CD4-positive, alpha-beta T cell treated with Interleukin-17A for 4 hours (primary cell): ENCODE measurements at regions not wholly inside any gene's neighbourhood (a gene's known extent, or its start where the extent isn't known, plus 50 kb on each side); places are given as distances from the start of the nearest gene placed in this dataset.
"Not testable (repeated sequence)": the region's sequence is repeated elsewhere in the genome, so short reads cannot be mapped to it uniquely, and the experiment has no call there.

ENCODE experiments used
- DNase-seq: peaks from one replicate; pipeline ENCODE4 v3.0.0-alpha.2; 2020; ENCODE audit warnings: mixed read lengths

DNA sequence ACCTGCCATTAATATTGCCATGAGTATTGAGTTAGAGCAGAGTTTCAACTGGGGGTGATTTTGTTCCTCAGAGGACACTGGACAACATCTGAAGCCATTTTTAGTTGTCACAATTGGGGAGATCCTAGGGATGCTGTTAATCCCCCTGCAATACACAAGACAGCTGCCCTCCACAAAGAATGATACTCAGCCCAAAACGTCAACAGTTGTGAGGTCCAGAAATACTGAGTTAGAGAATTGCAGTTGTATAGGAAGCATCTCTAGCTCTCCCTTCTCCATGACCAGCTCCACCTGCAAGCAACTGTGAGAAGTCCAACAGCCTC, 614.0 kb upstream of the CDH5 start:
- DNase-seq: no peak

DNA sequence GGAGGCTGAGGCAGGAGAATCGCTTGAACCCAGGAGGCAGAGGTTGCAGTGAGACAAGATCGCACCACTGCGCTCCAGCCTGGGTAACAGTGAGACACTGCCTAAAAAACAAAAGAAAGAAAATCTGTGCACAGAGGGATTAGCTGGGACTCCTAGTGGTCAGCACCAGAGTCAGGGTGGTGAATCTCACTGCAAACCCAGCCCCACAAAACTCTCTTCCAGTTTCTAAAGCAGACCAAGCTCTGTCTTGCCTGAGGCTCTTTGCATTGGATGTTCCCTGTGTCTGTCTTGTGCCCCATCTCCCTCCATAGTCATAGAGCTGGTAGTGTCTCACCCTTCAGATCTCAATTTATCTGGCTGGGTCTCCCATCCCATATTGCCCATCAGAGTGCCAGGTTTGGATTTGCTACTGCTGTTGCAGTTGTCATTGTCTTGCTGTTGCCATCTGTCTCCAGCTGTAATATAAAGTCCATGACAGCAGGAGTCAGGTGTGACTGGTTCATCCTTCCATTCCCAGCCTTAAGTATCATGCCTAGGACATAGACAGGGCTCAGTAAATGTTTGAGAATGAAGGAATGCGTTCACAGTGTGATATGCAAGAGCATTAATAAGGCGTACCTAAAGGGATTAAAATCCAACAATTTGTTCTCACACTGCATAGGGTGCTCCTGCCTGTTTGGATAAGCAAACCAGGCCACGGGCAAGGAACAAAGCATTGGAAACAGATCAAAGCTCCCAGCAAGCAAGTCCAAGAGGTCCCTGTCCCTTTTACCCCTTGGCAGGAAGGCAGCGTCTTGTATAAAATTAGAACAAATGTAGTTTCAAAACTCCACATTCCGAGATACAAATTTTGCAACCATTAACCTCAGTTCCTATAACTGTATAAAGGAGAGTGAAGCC, 614.6 kb upstream of the CDH5 start:
- no peak for DNase-seq

DNA sequence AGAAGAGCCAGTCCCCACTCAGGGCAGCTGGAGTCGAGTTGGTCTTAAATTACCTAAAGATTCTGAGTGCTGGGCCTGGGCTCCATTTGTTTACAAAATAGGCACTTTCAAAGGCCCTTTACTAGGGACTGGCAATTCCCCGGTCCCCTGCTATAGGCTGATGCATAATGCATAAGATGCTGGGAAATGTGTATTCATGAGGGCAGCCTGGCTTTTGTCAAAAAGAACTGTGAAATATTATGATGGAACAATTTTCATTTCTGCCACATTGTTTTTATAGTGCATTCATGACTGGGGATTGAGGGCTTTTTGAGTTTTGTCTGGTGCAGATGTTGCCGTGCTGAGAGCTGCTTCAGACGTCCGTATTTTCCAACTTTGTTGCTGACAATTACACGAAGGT, 617.0 kb upstream of the CDH5 start:
- DNase-seq: no peak

DNA sequence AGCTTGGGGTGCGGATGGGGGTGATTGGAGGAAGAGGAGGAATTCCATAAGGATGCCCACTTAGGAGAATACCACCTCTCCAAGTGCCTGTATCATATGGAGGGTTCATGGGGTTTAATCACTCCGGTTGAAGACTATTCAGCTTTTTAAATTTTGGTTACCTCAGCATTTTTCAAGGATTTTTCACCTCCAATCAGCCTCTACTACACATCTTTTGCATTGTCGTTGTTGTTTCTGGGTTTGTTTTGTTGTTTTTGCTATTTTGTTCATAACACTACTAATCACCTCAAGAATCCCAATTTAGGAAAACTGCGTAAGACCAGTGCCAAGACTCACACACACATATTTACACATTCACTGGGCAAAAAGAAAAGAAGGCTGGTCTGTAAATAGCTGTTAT, 619.5 kb upstream of the CDH5 start:
- no peak for DNase-seq

DNA sequence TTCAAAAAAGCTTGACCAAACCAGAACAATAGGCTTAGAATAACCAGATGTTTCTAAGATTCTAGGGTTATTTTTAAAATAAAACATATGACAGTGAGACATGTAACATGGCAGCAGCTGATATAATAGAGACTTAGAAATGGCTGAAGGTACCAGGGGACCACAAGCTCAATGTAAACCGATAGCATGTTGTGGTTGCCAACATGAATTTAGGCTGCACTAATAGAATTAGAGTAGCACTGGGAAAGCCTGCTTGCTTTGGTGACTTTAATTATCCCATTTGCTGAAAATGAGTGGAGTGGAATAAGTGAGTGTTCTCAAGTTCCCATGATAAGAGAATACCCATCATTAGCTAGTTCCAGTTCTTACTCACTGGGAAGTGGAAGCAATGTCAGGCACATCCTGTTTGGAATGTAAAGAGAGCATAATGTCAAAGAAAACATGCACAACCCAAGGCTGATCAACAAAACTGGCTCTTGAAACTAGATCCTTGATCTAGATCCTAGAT, 621.2 kb upstream of the CDH5 start:
- DNase-seq: no peak

DNA sequence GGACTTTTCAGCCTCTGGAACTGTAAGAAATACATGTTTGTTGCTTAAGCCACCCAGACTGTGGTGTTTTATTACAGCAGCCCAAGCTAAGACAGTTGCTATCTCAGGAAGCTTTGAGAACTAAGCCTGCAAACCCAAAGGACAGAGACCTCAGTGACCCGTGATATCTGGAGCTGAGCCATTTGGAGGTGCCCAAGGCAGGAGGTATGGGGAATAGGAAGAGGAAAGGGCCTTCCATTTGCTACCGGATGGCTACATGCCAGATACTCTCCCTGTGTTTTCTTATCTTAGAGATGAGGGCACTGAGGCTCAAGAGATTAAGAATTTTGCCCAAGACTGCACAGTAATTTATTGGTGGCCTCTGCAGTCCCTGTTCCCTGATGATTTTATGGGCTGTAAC, 622.1 kb upstream of the CDH5 start:
- DNase-seq: no peak

DNA sequence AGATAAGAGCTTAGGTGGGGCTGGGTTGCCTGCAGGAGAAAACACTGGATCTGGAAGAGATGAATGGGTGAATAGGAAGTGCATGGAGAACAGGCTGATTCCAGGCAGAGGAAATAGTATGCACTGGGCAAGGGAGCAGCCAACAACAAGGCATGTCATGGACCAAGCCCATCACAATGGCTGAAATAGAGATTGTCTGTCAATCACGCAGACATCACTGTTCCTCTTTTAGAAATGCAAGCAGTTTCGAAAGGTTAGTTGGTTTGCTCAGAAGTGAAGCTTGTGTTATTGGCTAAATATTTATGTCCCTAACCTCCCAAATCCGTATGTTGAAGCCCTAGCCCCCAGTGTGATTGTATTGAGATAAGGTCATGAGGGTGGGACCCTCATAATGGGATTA, 621.7 kb upstream of the CDH11 start:
- no peak for DNase-seq

DNA sequence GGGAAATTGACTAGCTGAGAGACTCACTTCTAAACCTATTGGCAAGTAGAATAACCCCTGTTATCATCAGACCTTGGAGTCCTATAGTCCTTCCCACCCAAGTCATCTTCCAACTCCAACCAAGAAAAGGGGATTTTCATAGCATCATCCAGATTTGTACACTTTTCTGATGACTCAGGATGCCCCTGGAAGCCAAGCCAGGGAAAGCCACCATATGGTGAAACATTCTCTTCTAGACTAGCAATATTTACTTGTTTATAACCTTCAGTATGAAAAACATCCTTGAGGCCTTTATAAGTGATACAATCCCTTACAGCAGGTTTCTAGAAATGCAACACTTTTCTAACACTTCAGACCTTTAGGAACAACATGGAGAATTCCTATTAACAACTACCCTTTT, 618.8 kb upstream of the CDH11 start:
- no peak for DNase-seq

DNA sequence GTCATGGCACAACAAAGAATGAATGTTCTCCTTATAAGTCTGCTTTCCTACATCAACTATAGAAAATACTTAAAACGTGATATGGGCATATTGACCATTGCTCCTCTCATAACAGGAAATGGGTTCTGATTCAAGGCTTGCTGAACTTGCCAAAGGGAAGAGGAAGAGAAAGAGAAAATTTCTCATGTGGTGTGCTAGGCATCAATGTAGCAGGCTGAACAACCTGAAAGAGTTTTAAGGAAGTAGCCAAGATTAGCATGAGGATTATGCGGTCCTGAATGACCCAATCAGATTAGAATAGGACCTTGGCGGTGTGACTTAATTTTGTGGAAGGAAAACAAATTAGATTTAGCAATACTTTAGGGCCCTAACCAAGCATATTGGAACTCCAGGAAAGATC, 617.7 kb upstream of the CDH11 start:
- DNase-seq: no peak

DNA sequence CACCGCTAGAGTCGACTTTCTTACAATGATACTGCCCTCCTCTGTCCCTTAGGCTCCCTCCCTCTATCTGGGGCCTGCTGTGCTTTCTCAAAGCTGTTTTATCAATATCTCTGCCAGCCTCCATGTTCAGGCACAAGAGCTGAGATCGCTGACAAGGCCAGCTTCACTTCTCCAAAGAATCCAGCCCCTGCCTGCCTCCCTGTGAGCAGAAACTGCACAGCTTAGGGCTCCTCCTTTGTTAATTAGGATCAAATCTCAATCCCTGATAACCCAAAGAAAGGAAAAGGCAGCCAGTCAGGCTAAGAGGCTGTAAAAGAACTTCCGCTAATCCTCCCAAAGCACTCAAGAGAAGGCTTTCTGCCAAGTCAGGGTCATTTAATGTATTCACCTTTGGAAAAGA, 616.0 kb upstream of the CDH11 start:
- DNase-seq: no peak

DNA sequence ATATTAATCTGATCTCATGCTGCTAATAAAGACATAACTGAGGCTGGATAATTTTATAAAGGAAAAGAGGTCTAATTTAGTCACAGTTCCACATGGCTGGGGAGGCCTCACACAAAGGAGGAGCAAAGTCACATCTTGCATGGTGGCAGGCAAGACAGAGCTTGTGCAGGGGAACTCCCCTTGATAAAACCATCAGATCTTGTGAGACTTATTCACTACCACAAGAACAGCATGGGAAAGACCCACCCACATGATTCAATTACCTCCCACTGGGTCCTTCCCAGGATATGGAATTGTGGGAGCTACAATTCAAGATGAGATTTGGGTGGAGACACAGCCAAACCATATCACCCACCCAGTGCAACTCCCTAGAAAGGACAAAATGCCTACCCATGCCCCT, 613.8 kb upstream of the CDH11 start:
- not testable (repeated sequence) for DNase-seq

DNA sequence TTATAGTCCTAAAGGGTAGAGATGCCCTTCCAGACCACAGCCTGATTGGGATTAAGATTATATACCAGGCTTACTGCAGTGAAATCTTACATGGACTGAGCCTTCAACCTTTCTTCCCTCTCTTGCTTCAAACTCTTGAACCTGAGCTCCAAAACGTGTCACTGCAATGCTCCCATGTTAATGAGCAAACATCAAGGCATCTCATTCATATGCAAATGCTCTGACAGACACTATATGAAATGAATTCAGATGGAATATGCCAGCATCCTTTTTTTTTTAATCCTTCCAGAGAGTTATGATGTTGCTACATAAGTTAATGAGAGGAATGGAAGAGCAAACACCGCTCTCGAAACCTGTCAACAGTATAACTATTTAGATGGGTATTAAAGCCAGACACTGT, 611.9 kb upstream of the CDH11 start:
- DNase-seq: no peak

DNA sequence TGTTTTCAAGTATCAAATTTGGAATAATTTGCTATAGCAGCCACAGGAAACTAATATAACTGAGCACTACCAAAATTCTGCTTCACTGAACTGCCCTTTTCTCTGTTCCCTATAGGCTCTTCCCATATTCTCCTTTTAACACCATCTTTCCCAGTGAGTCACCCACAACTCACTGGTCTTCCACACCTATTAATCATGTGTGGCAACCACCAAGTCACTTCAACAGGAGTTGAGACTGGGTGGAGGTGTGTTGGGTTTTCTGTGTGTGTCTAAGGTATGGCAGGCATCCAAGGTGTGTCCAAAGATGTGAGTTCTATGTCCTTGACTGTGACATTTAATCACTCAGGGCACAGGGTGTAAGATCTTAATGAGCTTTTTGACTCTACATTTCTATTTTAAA, 610.0 kb upstream of the CDH11 start:
- no peak for DNase-seq

DNA sequence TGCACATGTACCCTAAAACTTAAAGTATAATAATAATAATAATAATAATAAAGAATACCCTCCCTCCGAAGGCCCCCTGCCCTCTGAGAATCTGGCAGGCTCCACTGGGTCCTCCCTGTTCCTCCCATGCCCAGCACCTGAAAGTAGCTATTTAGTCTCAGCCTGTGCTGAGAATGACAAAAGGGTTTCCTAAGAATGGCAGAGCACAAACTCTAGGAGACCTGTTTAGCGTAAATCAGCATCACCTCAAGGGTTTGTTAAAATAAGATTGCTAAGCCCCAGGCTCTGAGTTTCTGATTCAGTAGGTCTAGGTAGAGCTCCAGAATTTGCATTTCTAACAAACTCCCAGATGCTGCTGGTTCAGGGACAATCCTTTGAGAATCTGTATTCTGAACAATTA, 606.8 kb upstream of the CDH11 start:
- DNase-seq: no peak

DNA sequence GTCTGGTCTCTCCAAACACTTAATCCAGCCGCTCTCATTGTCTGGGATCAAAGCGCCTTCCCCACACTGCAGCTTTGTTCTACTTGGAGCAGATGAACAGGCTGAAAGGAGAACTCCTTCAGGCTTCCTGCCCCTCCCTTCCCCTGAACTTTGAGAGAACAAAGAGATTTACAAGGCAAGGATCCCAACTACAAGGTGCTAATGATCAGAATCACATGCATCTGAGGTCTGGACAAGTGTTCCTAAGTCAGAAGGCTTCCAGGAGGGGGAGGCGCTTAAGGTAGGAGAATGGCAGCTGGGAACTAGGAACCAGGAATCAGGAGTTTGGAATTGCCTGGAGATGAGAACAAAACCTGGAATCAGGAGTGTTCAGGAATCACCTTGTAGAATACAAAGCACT, 606.3 kb upstream of the CDH11 start:
- DNase-seq: no peak

DNA sequence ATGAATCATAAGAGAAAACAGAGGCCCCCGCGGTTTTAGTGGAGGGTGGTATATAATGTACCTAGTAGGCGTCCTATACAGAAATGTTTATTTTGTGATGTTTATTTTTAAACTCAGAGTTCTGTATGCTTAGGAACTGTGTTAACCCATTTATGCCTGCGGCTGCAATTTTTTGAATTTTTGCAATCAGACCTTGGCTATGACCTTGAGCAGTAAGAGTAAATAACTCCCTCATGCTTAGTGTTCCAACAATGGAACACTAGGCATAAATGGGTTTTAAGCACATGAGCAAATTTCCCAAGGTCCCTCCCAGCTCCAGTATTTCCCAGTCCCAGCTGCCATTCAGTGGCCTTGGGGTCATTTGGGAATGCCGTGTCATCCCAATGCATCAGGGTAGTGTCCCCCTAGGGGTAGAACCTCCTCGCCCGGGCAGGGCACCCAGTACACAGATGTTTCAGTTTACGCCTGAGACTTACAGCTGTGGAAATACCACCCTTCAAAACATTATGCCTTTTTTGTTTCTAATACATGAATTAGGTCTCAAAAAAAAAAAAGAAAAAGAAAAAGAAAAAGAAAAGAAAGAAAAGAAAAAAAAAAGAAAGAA, 605.8 kb upstream of the CDH11 start:
- no peak for DNase-seq

DNA sequence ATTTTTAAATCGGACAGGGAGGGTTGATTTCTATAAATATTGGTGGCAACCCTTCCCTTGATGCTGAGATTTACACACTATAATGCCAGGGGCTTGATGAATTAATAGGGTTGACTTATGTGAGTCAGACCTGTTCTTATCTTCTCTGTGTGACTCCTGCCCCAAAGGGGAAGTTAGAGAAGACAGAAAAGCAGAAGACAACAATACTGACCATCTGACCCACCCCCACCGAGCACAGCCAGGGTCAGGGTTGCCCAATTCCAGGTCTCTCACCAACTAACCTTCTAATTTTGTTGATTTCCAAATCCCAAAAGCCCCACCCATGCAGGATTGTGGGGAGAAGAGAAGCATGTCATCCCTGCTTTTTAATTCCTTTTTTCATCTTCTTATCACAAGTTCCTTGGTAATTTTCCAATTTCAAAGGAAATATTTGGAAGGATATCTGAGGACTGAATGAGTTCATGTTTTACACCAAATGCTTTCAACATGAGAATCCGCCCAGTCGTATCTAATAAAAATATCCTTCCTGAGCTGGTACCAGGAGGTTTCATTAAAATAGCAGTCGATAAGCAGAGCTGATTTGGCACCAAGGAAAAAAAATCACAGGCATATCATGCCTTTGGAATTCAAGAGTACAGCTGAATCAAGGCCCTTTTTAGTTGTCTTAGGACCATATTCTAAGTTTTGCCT, 603.4 kb upstream of the CDH11 start:
- DNase-seq: no peak

DNA sequence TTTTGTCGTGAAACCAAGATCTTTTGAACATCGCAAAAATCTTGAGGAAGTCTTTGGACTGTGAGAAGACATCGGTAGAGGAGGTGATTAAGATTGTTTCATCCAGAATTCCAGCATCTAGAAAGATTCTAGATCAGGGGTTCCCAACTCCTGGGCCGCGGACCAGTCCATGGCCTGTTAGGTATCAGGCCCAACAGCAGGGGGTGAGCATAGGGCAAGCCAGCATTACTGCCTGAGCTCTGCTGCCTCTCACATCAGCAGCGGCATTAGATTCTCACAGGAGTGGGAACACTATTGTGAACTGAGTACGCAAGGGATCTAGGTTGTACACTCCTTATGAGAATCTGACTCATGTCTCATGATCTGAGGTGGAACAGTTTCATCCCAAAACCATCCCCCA, 600.6 kb upstream of the CDH11 start:
- DNase-seq: no peak

DNA sequence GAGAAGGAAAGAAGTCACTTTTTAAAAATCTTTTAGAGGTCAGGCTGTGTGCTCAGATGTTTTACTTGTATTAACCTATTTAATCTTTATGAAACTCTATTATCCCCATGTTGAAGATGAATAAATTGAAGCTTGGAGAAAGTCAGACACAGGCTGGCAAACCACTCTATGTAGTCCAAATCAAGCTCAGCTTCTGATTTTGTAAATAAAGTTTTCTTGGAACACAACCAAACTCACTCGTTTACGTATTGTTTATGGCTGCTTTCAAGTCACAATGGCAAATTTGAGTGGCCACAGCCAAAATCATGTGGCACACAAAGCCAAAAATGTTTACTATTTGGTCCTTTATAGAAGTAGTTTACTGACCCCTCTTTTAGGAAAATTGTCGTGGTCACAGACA, 596.0 kb upstream of the CDH11 start:
- DNase-seq: no peak

DNA sequence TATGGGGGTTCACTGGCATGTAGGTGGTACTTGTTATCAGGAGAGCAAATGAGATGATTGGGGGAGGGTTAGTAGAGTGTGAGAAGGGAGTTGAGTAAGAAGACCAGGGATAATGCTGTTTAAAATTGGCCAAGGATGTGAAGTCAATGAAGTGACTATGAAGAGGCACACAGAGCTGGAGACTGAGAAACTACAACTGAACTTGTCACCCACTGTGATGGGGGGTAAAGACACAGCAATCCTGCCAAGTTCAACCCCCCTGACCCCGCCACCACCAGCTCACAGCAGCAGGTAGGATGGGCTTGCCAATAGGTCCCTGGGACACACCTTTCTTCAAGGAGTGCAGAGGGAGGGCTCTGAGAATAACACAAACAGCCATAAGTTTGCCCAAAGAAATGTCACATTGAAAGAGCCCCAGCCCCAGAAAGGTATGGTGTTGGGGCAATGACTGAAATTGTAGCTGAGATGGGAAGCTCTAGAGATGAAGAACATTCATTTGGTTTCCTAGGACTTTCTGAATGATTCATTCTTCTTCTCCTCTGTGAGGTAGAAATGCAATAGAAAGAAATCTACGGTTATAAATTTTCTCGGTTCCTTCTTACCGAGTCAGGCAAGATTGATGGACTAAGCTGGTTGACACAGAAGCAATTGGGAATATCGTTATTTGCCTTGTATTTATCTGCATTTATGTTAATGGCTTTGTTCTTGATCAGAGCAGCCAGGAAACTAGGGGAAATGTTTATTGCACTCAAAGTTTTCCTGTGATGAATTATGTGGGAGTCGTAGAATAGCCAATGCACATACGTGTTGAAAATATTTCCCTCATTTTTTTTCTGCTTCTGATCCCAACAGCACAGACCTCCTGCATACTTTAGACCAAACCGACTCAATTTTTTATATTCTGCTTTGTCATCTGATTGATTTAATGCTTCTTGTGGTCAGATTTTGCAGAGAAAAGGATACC, 595.2 kb upstream of the CDH11 start:
- DNase-seq: no peak

DNA sequence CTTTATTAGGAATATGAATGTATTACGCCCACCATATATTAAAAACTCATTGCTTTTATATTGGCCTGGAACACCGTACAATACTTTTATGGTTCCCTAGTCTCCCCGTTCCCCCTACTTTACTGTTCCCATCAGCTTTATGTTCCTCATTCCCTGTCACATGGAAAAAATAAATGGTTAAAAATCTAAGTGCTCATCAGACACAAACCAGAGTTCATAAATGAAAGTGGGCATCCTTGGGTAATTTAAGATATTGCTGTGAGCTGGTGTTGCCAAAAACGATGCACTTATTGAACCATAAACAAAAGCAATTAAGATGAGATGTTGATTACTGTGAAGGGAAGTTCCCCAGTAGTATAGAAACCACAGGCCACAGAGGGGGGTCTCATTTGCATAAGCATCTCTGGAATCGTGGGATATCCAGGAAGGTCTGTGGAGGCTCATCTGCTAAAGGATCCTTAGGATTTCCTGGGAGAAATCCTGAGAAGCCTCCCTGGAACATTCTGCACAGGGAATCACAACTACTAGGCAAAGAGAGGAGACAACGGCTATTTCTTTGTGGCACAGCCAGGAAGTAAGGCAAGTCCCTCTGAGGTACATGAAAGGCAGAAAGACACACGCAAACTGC, 591.4 kb upstream of the CDH11 start:
- no peak for DNase-seq

DNA sequence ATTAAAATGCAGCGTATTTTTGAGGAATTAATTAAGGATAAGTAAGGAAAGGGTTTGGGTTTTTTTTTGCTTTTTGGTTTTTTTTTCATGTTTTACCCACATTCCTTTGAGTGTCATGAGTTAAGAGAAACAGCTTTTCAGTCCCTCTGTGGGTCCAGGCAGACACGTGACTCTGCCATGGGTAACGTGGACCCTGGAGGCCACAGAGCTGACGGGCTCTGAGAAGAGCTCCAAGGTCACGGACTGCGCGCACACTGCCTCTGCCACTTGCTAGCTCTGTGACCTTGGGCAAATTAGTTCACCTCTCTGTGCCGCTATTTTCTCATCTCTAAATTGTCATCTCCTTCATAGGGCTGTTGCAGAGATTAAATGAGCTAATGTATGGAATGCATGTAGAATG, 588.2 kb upstream of the CDH11 start:
- no peak for DNase-seq
